Sigmoid colon (tissue), 6 donors: ENCODE measurements at regions not wholly inside any gene's neighbourhood (a gene's known extent, or its start where the extent isn't known, plus 50 kb on each side); places are given as distances from the start of the nearest gene placed in this dataset.

Experiments used
- DNase-seq: peaks from one replicate; pipeline ENCODE4 v3.0.0-alpha.2; 2019
- H3K27ac ChIP-seq, 4 donors: fragments of 200-600 bp; sonication (generic); one replicate each; pipeline ENCODE4 v1.5.1; 2016 to 2019; ENCODE audit warnings: mild to moderate bottlenecking in 1 of 4
- H3K27me3 ChIP-seq, 3 donors: fragments of 200-600 bp; sonication (generic); one replicate each; pipeline ENCODE4 v1.5.1; 2019; ENCODE audit warnings: mild to moderate bottlenecking in 1 of 3
- H3K36me3 ChIP-seq, 4 donors: fragments of 200-600 bp; sonication (generic); one replicate each; pipeline ENCODE4 v1.5.1; 2016 to 2019
- H3K4me1 ChIP-seq, 4 donors: fragments of 200-600 bp; sonication (generic); one replicate each; pipeline ENCODE4 v1.5.1; 2017 to 2019
- H3K4me3 ChIP-seq, 4 donors: fragments of 200-600 bp; sonication (generic); one replicate each; pipeline ENCODE4 v1.5.1; 2017 to 2019; ENCODE audit warnings: mild to moderate bottlenecking in 2 of 4, moderate library complexity in 1 of 4
- H3K9me3 ChIP-seq, 4 donors: fragments of 200-600 bp in 3 of 4; sonication (generic) in 3 of 4; one replicate each; pipeline versions ENCODE4 v1.5.1 to v1.6.1; 2013 to 2019
- EP300 ChIP-seq, 4 donors: sonication (generic); formaldehyde crosslinking; IDR thresholded peaks; one replicate each; pipeline ENCODE4 v1.6.1; 2017; ENCODE audit warnings: antibody characterized with exemption in 4 of 4
- POLR2A ChIP-seq, 2 donors: fragments of 450-650 bp; IDR thresholded peaks; one replicate each; pipeline ENCODE4 v1.6.1; 2016; ENCODE audit warnings: antibody characterized with exemption in 2 of 2, mild to moderate bottlenecking in 2 of 2, moderate library complexity in 2 of 2
- POLR2AphosphoS5 ChIP-seq, 4 donors: sonication (generic); formaldehyde crosslinking; IDR thresholded peaks; one replicate each; pipeline ENCODE4 v1.6.1; 2017; ENCODE audit warnings: antibody characterized with exemption in 4 of 4
- WGBS, 2 donors: extraction: QIAGEN DNeasy Blood & Tissue Kit; methylation state at CpG; one replicate each; pipeline ENCODE4 v1.1.7; 2013; 5-methylcytosine and 5-hydroxymethylcytosine counted together
- intact Hi-C: fragments of 100-400 bp; cut with DNase I; formaldehyde crosslinking; loops from one replicate; pipeline ENCODE4 v1.15.1; 2023
- TF ChIP-seq, protein P1 (sequence below), 4 experiments: fragments of 450-650 bp in 3 of 4; fragments of 200-600 bp in 1 of 4; IDR thresholded peaks; one replicate each; pipeline ENCODE4 v1.5.1; 2016 to 2019; ENCODE audit warnings: antibody characterized with exemption in 4 of 4, mild to moderate bottlenecking in 3 of 4, moderate library complexity in 2 of 4
- donor health status: healthy with polysubstance abuse.
- donor health status: healthy.

- 90 to 97% methylated on average over 1 of the region's 1 CpG for WGBS, 2 donors
- TF ChIP-seq, protein P1, sequence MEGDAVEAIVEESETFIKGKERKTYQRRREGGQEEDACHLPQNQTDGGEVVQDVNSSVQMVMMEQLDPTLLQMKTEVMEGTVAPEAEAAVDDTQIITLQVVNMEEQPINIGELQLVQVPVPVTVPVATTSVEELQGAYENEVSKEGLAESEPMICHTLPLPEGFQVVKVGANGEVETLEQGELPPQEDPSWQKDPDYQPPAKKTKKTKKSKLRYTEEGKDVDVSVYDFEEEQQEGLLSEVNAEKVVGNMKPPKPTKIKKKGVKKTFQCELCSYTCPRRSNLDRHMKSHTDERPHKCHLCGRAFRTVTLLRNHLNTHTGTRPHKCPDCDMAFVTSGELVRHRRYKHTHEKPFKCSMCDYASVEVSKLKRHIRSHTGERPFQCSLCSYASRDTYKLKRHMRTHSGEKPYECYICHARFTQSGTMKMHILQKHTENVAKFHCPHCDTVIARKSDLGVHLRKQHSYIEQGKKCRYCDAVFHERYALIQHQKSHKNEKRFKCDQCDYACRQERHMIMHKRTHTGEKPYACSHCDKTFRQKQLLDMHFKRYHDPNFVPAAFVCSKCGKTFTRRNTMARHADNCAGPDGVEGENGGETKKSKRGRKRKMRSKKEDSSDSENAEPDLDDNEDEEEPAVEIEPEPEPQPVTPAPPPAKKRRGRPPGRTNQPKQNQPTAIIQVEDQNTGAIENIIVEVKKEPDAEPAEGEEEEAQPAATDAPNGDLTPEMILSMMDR (IDR thresholded peaks at IDR 0.05): no peak
- TF ChIP-seq EP300 (IDR thresholded peaks at IDR 0.05) (no peak), POLR2AphosphoS5 (IDR thresholded peaks at IDR 0.05) (no peak), POLR2A (IDR thresholded peaks at IDR 0.05) (no peak)
- intact Hi-C loops: no loop called here
- Histone ChIP-seq H3K27me3 (no peaks in the 10 kb centered on the region), H3K36me3 (no peaks in the 10 kb centered on the region), H3K4me1 (no peaks in the 10 kb centered on the region), H3K9me3 (peaks cover 0 to 3% (median 0%) of the 10 kb centered on the region in 4 donors), H3K4me3 (no peak overlapping the region), H3K27ac (no peak overlapping the region)
- DNase-seq: no peak
Measured at GRCh38 chr9:7443541-7443940, 356.0 kb downstream of the DMAC1 start.

GRCh38 chr9:7439355-7439995 lies 360.1 kb downstream of the DMAC1 start:
- Histone ChIP-seq H3K4me3 (no peak overlapping the region), H3K4me1 (no peaks in the 10 kb centered on the region), H3K27ac (no peak overlapping the region), H3K27me3 (no peaks in the 10 kb centered on the region), H3K36me3 (no peaks in the 10 kb centered on the region), H3K9me3 (peaks cover 0 to 3% (median 0%) of the 10 kb centered on the region in 4 donors)
- no peak for DNase-seq
- TF ChIP-seq POLR2A (IDR thresholded peaks at IDR 0.05) (no peak), POLR2AphosphoS5 (IDR thresholded peaks at IDR 0.05) (no peak), EP300 (IDR thresholded peaks at IDR 0.05) (no peak)
- TF ChIP-seq, protein P1 (IDR thresholded peaks at IDR 0.05): no peak
- intact Hi-C loops: no loop called here

GRCh38 chr9:7436754-7437153 lies 362.8 kb downstream of the DMAC1 start:
- H3K36me3 ChIP-seq: no peaks in the 10 kb centered on the region
- intact Hi-C loops: no loop called here
- WGBS, 2 donors: 68 to 97% methylated on average over 2 of the region's 2 CpGs
- no peak overlapping the region for H3K27ac ChIP-seq
- no peaks in the 10 kb centered on the region for H3K4me1 ChIP-seq
- TF ChIP-seq POLR2A (IDR thresholded peaks at IDR 0.05) (no peak), EP300 (IDR thresholded peaks at IDR 0.05) (no peak), POLR2AphosphoS5 (IDR thresholded peaks at IDR 0.05) (no peak)
- TF ChIP-seq, protein P1 (IDR thresholded peaks at IDR 0.05): no peak
- no peaks in the 10 kb centered on the region for H3K27me3 ChIP-seq
- no peak for DNase-seq
- H3K4me3 ChIP-seq: no peak overlapping the region
- H3K9me3 ChIP-seq: peaks cover 0 to 3% (median 1%) of the 10 kb centered on the region in 4 donors

GRCh38 chr9:7433508-7434292 lies 365.9 kb downstream of the DMAC1 start:
- no peaks in the 10 kb centered on the region for H3K4me1 ChIP-seq
- H3K4me3 ChIP-seq: no peak overlapping the region
- H3K9me3 ChIP-seq: peaks cover 0 to 8% (median 0%) of the 10 kb centered on the region in 4 donors
- H3K27me3 ChIP-seq: no peaks in the 10 kb centered on the region
- 88 to 89% methylated on average over 3 of the region's 3 CpGs for WGBS, 2 donors
- no peak for DNase-seq
- intact Hi-C loops: no loop called here
- TF ChIP-seq, protein P1 (IDR thresholded peaks at IDR 0.05): no peak
- no peak for TF ChIP-seq POLR2A (IDR thresholded peaks at IDR 0.05)
- H3K36me3 ChIP-seq: no peaks in the 10 kb centered on the region
- H3K27ac ChIP-seq: no peak overlapping the region
